Ramos (cell line): ENCODE measurements at regions not wholly inside any gene's neighbourhood (a gene's known extent, or its start where the extent isn't known, plus 50 kb on each side); places are given as distances from the start of the nearest gene placed in this dataset.

Source experiments
- in situ Hi-C: fragments of 300-500 bp; cut with MboI; formaldehyde crosslinking; loops from one replicate; pipeline ENCODE4 v1.14.3; 2022; ENCODE audit warnings: low sequenced_read_pairs; ENCODE audit not compliant: unreplicated experiment

DNA sequence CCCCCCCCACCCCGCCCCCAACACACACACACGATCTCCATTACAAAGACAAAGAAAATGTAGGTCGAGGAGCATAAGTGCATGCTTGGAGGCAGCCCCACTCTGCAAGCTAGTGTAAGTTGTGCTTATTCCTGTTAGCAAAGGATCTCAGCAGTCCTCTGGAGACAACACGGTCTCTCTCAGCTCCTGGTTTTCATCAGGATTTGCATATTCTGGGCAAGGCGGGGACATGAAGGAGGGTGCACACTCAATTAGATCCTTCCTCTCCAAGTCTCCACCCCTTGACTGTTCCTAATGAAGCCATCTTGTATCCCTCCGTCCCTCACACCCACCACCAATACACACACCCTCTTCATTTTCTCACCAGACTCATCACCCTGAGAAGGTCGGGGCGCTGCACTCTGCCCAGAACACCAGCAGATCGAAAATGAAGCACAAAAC lies 63.8 kb downstream of the MRPL46 start:
- in situ Hi-C loops: no loop called here

DNA sequence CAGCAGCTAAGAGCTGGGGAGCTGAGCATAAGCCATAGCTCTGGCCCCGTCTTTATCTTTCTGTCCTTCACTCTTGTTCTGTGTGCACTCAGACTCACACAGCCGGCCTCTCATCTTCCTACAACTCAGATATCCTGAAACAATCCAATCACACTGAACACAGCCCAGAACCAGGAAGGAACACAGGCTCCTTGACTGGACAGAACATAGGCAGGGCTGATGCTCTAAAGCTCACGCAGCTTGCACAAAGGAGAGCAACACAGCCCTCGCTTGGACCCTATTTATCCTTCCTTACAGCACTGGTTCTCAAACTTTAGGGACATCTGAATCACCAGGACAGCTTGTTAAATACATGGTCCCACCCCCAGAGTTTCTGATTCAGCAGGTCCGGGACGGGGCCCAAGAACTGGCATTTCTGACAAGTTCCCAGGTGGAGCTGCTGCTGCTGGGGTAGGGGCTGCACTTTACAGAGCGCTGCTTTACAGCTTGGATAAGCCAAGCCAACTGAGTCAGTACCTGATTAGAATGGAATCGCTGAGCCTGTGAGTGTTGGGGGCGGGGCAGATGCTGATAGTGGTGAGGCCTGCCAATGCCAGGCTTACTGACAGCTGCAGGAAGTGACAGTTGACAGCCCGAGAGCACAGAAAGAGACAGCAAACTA lies 65.1 kb downstream of the MRPL46 start:
- in situ Hi-C loops: no loop called here

DNA sequence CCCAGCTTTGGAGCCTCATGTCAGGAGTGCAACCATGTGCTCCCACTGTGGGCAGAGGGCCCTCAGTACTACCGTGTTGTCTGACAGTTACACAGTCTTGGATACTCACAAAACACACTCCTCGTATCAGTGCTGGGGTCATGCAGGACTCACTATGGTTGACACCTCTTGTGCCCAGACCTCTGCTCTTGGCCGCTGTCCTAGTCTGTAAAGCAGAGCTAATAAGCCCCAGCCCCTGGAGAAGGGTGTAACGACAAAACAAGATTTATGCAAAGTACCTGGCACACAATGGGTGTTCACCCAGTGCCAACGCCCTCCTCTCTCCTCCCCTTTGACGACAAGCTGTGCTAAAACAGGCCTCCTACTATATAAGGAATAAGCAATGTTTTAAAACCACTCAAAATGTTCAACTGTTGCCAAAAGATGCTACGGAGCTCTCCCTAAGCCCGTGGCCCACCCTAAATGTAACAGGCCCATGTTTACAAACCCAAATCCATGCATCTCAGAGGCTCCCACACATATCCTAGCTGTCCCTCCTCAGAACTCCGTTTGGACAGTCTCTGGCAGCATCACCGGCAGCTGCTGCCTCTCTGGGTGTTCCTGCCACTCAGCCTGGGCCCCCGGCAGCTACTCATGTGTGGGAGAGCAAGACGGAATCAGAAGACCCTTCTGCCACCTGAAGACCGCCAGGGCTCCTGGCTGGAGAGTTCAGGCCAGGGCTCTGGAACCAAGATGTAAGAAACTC lies 65.8 kb downstream of the MRPL46 start:
- in situ Hi-C loops: no loop called here

DNA sequence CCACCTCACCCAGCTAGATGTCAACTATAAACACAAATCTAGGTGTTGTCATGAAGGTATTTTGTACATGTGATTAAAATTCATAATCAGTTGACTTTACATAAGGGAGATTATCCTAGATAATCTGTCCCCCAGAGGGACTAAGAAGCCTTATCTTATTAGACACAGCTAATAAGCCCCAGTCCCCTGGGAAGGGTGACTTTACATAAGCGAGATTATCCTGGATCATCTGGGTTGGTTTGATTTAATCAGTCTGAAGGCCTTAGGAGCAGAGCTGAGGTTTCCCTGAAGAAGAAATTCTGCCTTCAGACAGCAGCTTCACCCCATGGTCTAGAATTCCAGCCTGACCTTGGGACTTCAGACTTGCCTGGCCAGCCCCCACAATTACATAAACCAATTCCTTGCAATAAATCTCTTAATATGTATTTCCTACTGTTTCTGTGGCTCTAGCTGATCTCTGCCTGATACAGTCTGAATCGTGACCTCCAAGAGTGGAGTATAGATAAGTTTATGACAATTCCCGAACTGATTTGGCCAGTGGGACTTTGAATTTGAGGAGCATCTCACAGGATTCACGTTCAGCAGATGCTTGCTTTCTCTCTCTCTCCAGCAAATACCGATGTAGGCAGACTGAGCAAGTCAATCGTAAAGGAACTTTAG lies 66.5 kb downstream of the MRPL46 start:
- in situ Hi-C loops: no loop called here

DNA sequence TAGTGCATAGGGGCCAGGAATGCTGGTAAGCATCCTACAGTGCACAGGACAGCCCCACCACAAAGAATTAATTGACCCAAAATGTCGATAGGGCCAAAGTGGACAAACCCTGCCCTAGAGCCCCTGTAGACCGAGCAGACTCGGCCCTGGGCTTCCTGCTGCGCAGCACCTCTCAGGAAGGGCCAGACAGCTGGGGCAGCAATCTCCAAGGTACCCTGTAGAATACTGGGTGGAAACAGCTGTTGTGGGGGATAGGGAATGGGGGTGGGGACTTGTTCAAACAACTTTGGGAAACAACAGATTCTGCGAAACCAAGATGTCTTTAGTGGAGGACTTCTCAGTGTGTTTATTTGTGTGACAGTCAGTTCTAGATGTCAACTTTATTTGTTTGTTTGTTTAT lies 67.1 kb downstream of the MRPL46 start:
- in situ Hi-C loops: no loop called here

GRCh38 chr15:88399021-88399685 lies 68.0 kb downstream of the MRPL46 start:
- in situ Hi-C loops: no loop called here

GRCh38 chr15:88398011-88398410 lies 69.2 kb downstream of the MRPL46 start:
- in situ Hi-C loops: no loop called here

GRCh38 chr15:88397506-88397905 lies 69.7 kb downstream of the MRPL46 start:
- in situ Hi-C loops: no loop called here

DNA sequence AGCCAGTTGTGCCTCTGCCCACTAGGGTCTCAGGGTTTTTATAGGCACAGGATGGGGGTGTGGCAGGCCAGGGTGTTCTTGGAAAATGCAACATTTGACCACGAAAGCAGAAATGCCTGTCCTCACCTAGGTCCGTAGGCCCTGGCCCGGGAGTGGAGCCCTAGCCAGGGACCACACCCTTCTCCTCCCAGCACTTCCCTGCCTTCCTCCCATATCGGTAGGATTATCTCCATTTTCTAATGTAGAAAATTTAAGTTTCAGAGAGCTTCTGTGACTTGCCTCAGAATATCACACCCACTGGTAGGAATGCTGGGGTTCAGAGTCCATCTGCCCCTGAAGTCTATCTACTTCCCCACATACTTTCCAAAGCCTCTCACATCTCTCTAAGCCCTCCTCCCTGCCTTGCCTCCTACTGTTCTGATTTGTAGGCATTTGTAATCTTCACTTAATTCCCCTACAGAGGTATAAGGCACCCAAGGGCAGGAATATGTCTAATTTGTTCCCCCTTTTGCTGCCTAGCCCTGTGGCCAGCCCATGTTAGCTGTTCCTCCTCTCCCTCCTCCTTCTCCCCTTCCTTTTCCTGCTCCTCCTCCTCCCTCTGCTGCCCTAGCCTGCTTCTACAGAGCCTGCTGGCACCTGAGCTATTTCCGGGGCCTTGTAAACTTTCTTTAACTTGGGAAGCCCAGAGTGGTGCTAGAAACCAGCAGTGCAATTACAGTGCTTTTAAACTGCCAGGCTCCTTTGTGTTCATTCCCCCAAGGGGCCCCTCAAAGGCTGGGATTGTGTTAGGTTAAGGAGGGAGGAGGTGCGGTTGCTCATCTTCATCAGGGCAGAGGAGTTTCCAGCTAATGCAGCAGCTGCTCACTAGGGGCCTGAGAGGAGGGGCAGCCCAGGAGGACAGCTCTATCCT lies 71.1 kb downstream of the MRPL46 start:
- in situ Hi-C loops: no loop called here

- in situ Hi-C loops: no loop called here
Measured at GRCh38 chr15:88395241-88395640, 71.9 kb downstream of the MRPL46 start.

DNA sequence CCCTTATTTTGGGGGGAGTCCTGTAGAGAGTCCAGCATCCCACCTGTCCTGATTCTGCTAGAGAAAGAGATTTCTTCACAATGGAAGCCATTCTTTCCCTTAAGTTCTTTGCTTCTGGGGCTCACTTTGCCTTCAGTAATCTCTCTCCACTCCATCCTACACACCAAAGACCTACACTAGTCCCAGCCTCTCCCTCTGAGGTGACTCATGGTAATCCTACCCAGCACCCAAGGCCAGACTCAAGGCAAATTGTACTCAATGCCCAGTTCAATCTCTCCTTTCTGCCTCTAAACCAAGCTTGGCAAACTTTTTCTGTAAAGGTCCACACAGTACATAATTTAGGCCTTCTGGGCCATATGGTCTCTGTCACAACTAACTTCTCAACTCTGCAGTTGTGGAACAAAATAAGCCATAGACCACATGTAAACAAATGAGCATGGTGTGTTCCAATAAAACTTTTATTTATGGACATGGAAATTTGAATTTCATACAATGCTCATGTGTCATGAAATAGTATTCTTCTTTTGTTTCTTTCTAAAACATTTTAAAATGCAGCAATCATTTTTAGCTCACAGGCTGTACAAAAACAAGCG lies 72.5 kb downstream of the MRPL46 start:
- in situ Hi-C loops: no loop called here

DNA sequence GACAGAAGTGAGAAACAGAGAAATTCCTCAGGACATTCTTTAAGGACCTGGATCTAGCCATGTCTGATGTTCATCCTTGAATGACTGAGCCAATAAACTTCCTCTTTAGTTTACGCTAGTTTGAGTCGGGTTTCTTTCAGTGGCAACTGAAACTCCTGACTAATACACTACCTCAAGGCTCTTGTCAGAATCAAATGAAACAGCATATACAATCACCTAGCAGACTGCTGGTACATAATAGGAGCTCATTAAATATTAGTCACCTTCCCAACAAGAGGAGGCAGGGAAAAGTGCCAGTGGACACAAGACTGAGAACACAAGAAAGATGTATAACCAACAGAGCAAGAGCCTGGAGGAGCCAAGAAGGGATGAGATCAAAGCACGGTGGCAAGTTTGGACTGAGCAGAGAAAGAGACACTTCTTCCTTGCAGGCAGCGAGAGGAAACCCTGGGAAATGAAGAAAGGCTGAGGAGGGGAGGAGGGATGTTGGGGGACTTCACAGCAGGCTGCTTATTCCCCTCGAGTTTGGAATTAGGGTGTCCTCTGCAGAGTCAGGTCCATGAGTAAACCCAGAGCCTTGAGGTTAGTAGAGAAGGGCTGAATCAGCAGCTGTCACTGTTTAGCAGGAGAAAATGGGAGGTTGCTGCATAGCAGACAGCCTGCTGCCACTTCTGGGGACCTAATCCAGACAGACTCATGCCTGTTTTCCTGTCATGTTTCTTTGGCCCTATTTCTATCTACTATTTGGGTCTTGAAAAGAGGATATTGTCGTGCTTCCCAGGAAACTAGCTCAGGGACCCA lies 73.3 kb downstream of the MRPL46 start:
- in situ Hi-C loops: no loop called here

GRCh38 chr15:88391700-88392099 lies 75.5 kb downstream of the MRPL46 start:
- in situ Hi-C loops: no loop called here

GRCh38 chr15:88391006-88391405 lies 76.2 kb downstream of the MRPL46 start:
- in situ Hi-C loops: no loop called here

DNA sequence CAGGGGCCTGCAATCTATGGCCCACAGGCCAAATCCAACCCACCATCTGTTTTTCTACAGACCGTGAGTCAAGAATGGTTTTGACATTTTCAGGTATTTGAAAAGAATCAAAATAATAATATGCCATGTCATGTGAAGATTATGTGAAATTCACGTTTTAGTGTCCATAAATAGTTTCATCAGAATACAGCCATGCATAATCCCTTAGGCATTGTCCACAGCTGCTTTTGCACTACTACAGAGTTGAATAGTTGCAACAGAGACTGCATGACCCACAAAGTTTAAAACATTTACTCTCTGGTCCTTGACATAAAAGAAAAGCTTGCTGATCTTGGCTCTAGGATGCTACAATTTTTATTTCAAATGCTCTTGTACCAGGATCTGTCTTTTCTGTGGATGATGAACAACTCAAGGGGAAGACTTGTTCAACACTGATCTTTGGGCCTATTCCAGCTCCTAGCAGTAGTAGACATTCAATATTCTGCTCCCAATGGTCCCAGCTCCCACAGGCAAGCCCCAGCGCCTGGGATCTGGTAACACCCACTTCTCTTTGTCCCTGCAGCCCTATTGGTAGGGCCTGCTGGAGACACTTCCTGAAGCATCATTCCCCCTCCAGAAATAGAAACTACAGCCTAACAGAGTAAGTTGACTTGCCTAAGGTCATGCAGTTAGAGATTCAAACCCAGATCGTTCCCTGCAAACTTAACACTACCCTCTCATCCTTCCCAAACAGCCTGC lies 76.9 kb downstream of the MRPL46 start:
- in situ Hi-C loops: no loop called here

DNA sequence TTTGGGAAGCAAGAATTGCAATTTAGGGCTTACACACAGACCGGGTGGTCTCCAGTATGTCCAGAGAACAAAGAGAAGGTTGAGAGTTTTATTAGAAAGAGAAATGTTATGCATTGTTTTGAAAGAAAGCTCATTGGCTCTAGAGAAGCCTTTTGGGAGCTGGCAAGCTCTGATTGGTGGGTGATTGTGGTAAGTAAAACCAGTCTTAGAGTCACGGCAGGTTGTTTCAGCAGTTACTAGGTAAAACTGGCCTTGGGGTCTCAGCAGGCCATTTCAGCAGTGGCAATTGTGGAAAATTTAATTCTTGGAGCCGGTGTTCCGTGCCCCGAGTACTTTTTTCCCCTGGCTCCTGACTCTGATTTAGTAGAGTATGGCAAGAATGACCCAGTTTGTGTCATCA lies 78.1 kb downstream of the MRPL46 start:
- in situ Hi-C loops: no loop called here

GRCh38 chr15:88388686-88389085 lies 78.5 kb downstream of the MRPL46 start:
- in situ Hi-C loops: no loop called here

DNA sequence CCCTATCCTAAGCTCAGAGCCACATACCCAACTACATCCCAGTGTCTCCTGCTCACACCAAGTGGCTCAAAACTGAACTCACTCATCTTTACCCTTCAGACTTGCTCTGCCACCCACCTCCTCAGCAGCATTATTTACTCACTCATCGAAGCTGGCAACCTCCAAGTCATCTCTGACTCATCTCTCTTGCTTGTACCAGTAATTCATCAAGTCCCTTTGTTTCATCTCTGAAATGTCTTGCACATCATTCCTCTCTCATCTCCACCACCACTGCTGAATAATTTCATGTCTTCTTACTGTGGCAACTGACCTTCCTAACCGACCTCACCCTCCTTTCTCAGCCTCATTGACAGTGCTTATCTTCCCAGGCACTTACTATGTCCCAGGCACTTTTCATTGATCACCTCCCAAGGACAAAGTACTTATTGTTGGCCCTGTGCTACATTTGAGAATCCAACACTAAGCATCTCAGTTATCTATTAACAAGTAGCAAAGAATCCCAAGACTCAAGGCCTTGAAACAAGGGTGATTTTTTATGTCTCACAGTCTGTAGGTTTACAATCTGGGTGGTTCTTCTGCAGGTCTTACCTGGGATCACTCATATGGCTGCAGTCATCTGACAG lies 82.0 kb downstream of the MRPL46 start:
- in situ Hi-C loops: no loop called here
